ENCODE measurements at regions not wholly inside any gene's neighbourhood (a gene's known extent, or its start where the extent isn't known, plus 50 kb on each side); places are given as distances from the start of the nearest gene placed in this dataset.

DNA sequence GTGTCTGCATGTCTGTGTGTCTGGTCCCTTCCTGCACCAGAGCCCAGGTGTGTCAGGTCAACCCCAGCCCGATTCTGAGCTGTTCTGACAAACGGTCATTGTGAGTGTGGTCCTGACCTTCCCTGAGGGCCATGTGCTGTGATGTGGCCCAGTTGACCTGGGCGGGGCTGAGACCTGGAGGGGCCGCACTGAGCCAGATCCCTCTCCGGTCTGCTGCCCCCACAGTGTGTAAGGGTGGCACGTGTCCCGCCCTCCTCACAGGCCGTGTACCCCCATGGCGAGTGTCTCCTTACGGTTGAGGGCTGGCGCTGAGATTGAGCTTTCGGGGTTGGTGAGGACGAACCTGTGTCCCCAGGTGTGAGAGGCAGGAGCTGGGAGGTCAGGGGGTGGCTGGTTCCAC, 136.5 kb downstream of the MRPL36 start:
- TF ChIP-seq EZH2 (IDR thresholded peaks at IDR 0.05; ENCODE audit: insufficient read depth, poor library complexity, severe bottlenecking) (no peak), EZH2phosphoT487 (IDR thresholded peaks at IDR 0.05; ENCODE audit: insufficient read depth, low read depth) (no peak)

Data from GM23248 (cell line).